Progenitor cell of endocrine pancreas (in vitro differentiated cells): ENCODE measurements at regions not wholly inside any gene's neighbourhood (a gene's known extent, or its start where the extent isn't known, plus 50 kb on each side); places are given as distances from the start of the nearest gene placed in this dataset.

Experiments used
- DNase-seq: peaks from one replicate; pipeline ENCODE4 v3.0.0; 2021; ENCODE audit warnings: low spot score; ENCODE audit not compliant: unreplicated experiment
- H3K27ac Mint-ChIP-seq: 2 replicates; pipeline ENCODE4 v1.8.0; 2021; ENCODE audit warnings: mild to moderate bottlenecking, moderate library complexity, mixed read lengths
- H3K27me3 Mint-ChIP-seq: 2 replicates; pipeline ENCODE4 v1.8.0; 2021; ENCODE audit warnings: mixed read lengths
- H3K36me3 Mint-ChIP-seq: 2 replicates; pipeline ENCODE4 v1.8.0; 2022; ENCODE audit warnings: mixed read lengths; ENCODE audit not compliant: insufficient read depth
- H3K4me1 Mint-ChIP-seq: 2 replicates; pipeline ENCODE4 v1.8.0; 2021; ENCODE audit warnings: low read depth, mixed read lengths
- H3K4me3 Mint-ChIP-seq: 2 replicates; pipeline ENCODE4 v1.8.0; 2021; ENCODE audit warnings: low read depth, mild to moderate bottlenecking, moderate library complexity, mixed read lengths
- H3K9me3 Mint-ChIP-seq: 2 replicates; pipeline ENCODE4 v1.8.0; 2021; ENCODE audit warnings: low read depth, mixed read lengths
- TF ChIP-seq, protein P1 (sequence below): fragments of 200-600 bp; sonication (generic); IDR thresholded peaks from one replicate; pipeline ENCODE4 v1.5.0; 2021; ENCODE audit warnings: antibody characterized with exemption, mild to moderate bottlenecking; ENCODE audit not compliant: unreplicated experiment

DNA sequence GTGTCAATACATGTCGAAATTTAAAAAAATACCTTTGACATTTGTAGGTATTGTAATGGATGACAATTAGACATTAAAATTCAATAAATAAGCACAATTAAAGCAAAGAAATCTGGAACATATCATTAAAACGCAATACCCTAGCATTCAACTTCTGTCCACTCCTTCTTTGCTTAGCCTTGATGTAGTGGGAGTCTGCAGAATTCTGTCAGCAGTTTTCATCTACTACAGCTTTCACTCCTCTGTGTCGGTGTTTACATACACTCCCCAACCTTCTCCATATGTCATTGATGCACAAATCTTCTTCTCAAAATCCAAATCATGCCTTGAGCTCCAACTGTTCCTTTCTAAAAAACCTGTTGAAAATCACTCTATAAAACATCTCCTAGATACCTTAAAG is 1380.6 kb downstream of the DSC3 start:
- H3K36me3 Mint-ChIP-seq: no peaks in the 10 kb centered on the region
- peaks cover 3% of the 10 kb centered on the region for H3K9me3 Mint-ChIP-seq
- no peak for DNase-seq
- H3K4me3 Mint-ChIP-seq: no peak overlapping the region
- TF ChIP-seq, protein P1, sequence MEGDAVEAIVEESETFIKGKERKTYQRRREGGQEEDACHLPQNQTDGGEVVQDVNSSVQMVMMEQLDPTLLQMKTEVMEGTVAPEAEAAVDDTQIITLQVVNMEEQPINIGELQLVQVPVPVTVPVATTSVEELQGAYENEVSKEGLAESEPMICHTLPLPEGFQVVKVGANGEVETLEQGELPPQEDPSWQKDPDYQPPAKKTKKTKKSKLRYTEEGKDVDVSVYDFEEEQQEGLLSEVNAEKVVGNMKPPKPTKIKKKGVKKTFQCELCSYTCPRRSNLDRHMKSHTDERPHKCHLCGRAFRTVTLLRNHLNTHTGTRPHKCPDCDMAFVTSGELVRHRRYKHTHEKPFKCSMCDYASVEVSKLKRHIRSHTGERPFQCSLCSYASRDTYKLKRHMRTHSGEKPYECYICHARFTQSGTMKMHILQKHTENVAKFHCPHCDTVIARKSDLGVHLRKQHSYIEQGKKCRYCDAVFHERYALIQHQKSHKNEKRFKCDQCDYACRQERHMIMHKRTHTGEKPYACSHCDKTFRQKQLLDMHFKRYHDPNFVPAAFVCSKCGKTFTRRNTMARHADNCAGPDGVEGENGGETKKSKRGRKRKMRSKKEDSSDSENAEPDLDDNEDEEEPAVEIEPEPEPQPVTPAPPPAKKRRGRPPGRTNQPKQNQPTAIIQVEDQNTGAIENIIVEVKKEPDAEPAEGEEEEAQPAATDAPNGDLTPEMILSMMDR: no peak
- H3K27me3 Mint-ChIP-seq: no peaks in the 10 kb centered on the region
- H3K4me1 Mint-ChIP-seq: no peaks in the 10 kb centered on the region
- H3K27ac Mint-ChIP-seq: no peak overlapping the region

DNA sequence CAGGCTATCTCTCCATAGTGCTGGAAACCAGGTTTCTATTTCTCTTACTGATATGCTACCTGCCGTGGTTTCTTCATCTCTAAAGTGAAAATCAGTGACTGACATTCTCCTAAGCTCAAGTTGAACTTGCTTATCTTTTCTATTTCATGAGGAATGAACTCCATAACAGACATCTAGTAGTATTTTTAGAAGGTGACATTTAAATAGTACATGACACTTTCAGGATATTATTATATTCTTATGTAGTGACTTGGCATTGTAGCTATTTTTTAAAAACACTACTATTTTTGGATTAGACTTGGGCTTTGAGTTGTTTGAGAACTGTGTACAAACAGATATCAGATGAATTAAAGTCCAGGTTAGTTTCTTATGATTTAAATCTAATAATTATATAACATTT is 1381.8 kb downstream of the DSC3 start:
- Mint-ChIP-seq H3K36me3 (no peaks in the 10 kb centered on the region), H3K9me3 (peaks cover 3% of the 10 kb centered on the region), H3K27ac (no peak overlapping the region), H3K27me3 (no peaks in the 10 kb centered on the region), H3K4me1 (no peaks in the 10 kb centered on the region), H3K4me3 (no peak overlapping the region)
- TF ChIP-seq, protein P1: no peak
- no peak for DNase-seq

DNA sequence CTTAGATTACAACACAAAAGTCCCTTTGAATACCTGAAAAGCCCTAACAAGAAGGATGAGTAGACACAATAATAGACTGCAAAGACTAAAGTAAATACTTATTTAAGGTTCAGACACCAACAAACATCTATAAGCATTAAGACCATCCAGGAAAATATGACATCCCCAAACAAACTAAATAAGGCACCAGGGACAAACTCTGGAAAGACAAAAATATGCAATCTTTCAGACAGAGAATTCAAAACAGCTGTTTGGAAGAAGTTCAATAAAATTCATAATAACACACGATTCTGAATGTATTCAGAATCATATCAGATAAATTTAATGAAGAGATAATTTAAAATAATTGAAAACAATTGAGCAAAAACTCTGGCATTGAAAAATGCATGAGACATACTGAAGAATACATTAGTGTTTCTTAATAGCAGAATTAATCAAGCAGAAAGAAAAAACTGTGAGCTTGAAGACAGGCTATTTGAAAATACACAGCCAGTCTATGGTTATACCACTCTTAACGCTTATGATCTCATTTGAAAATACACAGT is 1388.8 kb downstream of the DSC3 start:
- H3K4me1 Mint-ChIP-seq: no peaks in the 10 kb centered on the region
- no peak overlapping the region for H3K4me3 Mint-ChIP-seq
- no peaks in the 10 kb centered on the region for H3K27me3 Mint-ChIP-seq
- no peaks in the 10 kb centered on the region for H3K36me3 Mint-ChIP-seq
- no peak overlapping the region for H3K27ac Mint-ChIP-seq
- TF ChIP-seq, protein P1: no peak
- H3K9me3 Mint-ChIP-seq: peaks cover 3% of the 10 kb centered on the region
- DNase-seq: no peak

DNA sequence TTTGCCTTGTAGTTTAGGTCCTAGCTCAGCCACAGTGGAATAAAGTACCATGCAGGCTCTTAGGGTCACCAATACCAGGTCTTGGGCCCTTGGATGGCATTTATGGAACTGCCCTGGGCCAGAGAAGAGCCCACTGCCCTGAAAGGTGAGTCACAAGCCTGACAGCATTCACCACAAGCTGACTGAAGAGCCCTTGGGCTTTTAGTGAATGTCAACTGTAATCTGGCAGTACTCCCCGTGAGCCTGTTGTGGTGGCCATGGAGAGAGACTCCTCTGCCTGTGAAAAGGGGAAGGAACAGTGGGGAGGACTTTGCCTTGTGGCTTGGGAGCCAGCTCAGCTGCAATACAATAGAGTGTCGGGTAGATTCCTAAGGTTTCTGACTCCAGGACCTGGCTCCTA is 1389.7 kb downstream of the DSC3 start:
- no peak for DNase-seq
- TF ChIP-seq, protein P1: no peak
- no peak overlapping the region for H3K4me3 Mint-ChIP-seq
- H3K9me3 Mint-ChIP-seq: no peaks in the 10 kb centered on the region
- H3K27me3 Mint-ChIP-seq: no peaks in the 10 kb centered on the region
- H3K36me3 Mint-ChIP-seq: no peaks in the 10 kb centered on the region
- no peaks in the 10 kb centered on the region for H3K4me1 Mint-ChIP-seq
- H3K27ac Mint-ChIP-seq: no peak overlapping the region

DNA sequence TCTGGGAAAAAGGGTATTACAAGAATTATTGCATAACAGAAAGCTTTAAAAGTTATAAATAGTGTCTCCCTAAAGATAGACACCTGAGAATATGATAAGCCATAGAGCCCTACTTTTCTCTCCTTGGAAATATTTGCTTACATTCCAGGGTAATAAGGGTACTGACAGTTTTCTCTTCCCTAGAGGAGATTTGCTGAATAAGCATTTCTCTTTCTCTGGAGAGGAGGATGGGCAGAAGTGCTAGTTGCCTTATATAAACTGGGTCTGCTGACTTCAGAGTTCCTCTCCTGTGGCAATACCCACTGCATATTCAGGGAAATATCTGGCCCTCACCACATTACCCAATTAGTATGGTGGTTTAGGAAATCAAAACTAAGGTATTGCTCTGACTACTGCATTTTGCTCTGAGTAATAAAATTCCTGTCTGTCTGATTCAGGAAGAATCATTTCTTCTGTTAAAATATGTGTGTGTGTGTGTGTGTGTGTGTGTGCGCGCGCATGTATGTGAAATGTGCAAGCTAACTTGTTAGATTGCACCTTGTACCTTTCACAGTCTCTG is 1391.3 kb downstream of the DSC3 start:
- no peak overlapping the region for H3K4me3 Mint-ChIP-seq

More for the DNA sequence above, 1391.3 kb downstream of the DSC3 start:
- H3K27me3 Mint-ChIP-seq: no peaks in the 10 kb centered on the region
- H3K27ac Mint-ChIP-seq: no peak overlapping the region
- TF ChIP-seq, protein P1: no peak
- H3K4me1 Mint-ChIP-seq: no peaks in the 10 kb centered on the region
- no peaks in the 10 kb centered on the region for H3K36me3 Mint-ChIP-seq
- DNase-seq: no peak
- no peaks in the 10 kb centered on the region for H3K9me3 Mint-ChIP-seq
